Neural cell (in vitro differentiated cells): ENCODE measurements at regions not wholly inside any gene's neighbourhood (a gene's known extent, or its start where the extent isn't known, plus 50 kb on each side); places are given as distances from the start of the nearest gene placed in this dataset.

Experiments used
- H2AFZ ChIP-seq: fragments of 200-600, 300-800 bp; sonication (generic), shearing (Covaris generic); 2 replicates; pipeline ENCODE4 v1.6.0; 2014; ENCODE audit warnings: low read depth, mild to moderate bottlenecking, antibody characterized with exemption, low read length, moderate library complexity
- H3F3A ChIP-seq: fragments of 200-600 bp; shearing (Covaris generic); 2 replicates; pipeline ENCODE4 v1.6.1; 2016; ENCODE audit warnings: mild to moderate bottlenecking, moderate library complexity, mixed read lengths, antibody characterized with exemption, low read length; ENCODE audit not compliant: insufficient read depth, poor library complexity, severe bottlenecking
- H3K27ac ChIP-seq: fragments of 200-600, 300-800 bp; sonication (generic), shearing (Covaris generic); 2 replicates; pipeline ENCODE4 v1.5.1; 2014; ENCODE audit warnings: mild to moderate bottlenecking, low read length, moderate library complexity
- H3K27me3 ChIP-seq: fragments of 300-800, 200-600 bp; sonication (generic), shearing (Covaris generic); 2 replicates; pipeline ENCODE4 v1.6.0; 2014; ENCODE audit warnings: mild to moderate bottlenecking, low read depth, low read length, moderate library complexity; ENCODE audit not compliant: insufficient read depth
- H3K36me3 ChIP-seq: fragments of 300-800, 200-600 bp; sonication (generic), shearing (Covaris generic); 2 replicates; pipeline ENCODE4 v1.5.1; 2014; ENCODE audit warnings: mild to moderate bottlenecking, antibody characterized with exemption, low read length, moderate library complexity; ENCODE audit not compliant: insufficient read depth
- H3K4me2 ChIP-seq: fragments of 300-800, 200-600 bp; sonication (generic), shearing (Covaris generic); 2 replicates; pipeline ENCODE4 v1.6.0; 2014; ENCODE audit warnings: mild to moderate bottlenecking, low read length
- H3K4me3 ChIP-seq: fragments of 300-800, 200-600 bp; sonication (generic), shearing (Covaris generic); 2 replicates; pipeline ENCODE4 v1.5.1; 2014; ENCODE audit warnings: mild to moderate bottlenecking, low read length, moderate library complexity
- H3K79me2 ChIP-seq: fragments of 200-600 bp; shearing (Covaris generic); replicated peaks from 2 replicates; pipeline ENCODE4 v1.6.0; 2014; ENCODE audit warnings: mild to moderate bottlenecking, low read length, moderate library complexity; ENCODE audit not compliant: insufficient read depth
- H3K9ac ChIP-seq: fragments of 300-800, 200-600 bp; sonication (generic), shearing (Covaris generic); 2 replicates; pipeline ENCODE4 v1.6.1; 2016; ENCODE audit warnings: mild to moderate bottlenecking, low read length, mixed read lengths
- H3K9me2 ChIP-seq: fragments of 200-600 bp; shearing (Covaris generic); 2 replicates; pipeline ENCODE4 v1.6.1; 2016; ENCODE audit warnings: mild to moderate bottlenecking, low read length, mixed read lengths; ENCODE audit not compliant: insufficient read depth
- H3K9me3 ChIP-seq: fragments of 200-600, 300-800 bp; sonication (generic), shearing (Covaris generic); 2 replicates; pipeline ENCODE4 v1.6.1; 2016; ENCODE audit warnings: mild to moderate bottlenecking, mixed run types, low read length, moderate library complexity, mixed read lengths
- H4K20me1 ChIP-seq: fragments of 200-600 bp; shearing (Covaris generic); 2 replicates; pipeline ENCODE4 v1.6.1; 2016; ENCODE audit warnings: mild to moderate bottlenecking, mixed run types; ENCODE audit not compliant: insufficient read depth
- EP300 ChIP-seq: fragments of 450-650 bp; conservative IDR thresholded peaks from 2 replicates; pipeline ENCODE4 v1.6.1; 2014; ENCODE audit warnings: antibody characterized with exemption, mild to moderate bottlenecking, moderate library complexity; ENCODE audit not compliant: poor library complexity, severe bottlenecking
- EZH2 ChIP-seq: fragments of 200-600, 300-800 bp; shearing (Covaris generic), sonication (generic); IDR thresholded peaks from 2 replicates; pipeline ENCODE4 v1.6.1; 2014; ENCODE audit warnings: antibody characterized with exemption, low read length, borderline replicate concordance, mild to moderate bottlenecking; ENCODE audit not compliant: insufficient read depth, poor library complexity, severe bottlenecking
- MXI1 ChIP-seq: fragments of 450-650 bp; conservative IDR thresholded peaks from 2 replicates; pipeline ENCODE4 v1.6.1; 2014; ENCODE audit warnings: antibody characterized with exemption, mild to moderate bottlenecking; ENCODE audit not compliant: poor library complexity, severe bottlenecking
- POLR2AphosphoS5 ChIP-seq: IDR thresholded peaks from 2 replicates; pipeline ENCODE4 v1.6.1; 2012
- RAD21 ChIP-seq: fragments of 450-650 bp; conservative IDR thresholded peaks from 2 replicates; pipeline ENCODE4 v1.6.1; 2014; ENCODE audit warnings: antibody characterized with exemption, mild to moderate bottlenecking, moderate library complexity
- SMC3 ChIP-seq: fragments of 450-650 bp; conservative IDR thresholded peaks from 2 replicates; pipeline ENCODE4 v1.6.1; 2014; ENCODE audit warnings: antibody characterized with exemption, mild to moderate bottlenecking, moderate library complexity; ENCODE audit not compliant: poor library complexity
- TAF1 ChIP-seq: IDR thresholded peaks from 2 replicates; pipeline ENCODE4 v1.6.1; 2012; ENCODE audit warnings: low read depth
- TF ChIP-seq, protein P1 (sequence below): fragments of 450-650 bp; IDR thresholded peaks from 2 replicates; pipeline ENCODE4 v1.5.1; 2014; ENCODE audit warnings: antibody characterized with exemption, mild to moderate bottlenecking, moderate library complexity; ENCODE audit not compliant: poor library complexity, severe bottlenecking
- TF ChIP-seq, protein P2 (sequence below): IDR thresholded peaks from 2 replicates; pipeline ENCODE4 v1.6.1; 2012; ENCODE audit warnings: borderline replicate concordance

DNA sequence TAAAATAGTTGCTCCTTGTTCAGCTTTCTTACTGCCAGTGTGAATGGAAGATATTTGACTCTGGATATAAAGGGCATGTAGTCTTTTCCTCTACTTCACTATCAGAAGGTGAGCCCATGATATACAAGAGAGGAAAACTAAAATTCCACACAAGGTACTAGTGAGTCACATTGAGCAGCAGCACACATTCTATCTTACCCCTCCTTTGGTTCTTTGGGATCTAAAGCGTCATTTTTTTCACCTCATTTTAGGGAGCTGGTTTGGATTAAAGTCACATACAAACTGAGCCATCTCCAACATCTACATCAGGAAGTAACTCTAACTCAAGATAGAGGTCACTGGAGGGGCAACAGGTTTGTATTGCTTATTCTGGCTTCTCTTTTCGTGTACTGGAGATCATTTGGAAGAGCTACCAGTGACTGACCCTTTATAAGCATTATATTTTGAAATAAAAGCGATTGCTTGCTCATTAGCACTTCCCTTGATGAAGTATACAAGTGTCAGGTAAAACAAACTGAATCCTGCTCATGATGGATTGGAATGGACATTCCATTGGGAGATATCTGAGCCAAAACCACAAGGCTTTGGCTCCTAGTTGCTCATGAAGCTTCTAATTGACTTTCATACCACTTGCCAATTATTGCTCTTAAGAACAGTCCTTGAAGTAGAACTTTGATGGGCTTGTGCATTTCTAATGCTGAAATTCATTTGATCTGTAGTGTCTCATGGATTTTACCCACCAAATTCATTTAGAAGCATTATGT is 124.1 kb downstream of the SPCS3 start:
- no peaks in the 10 kb centered on the region for H3K9me2 ChIP-seq
- TF ChIP-seq EP300: no peak
- no peaks in the 10 kb centered on the region for H3K27me3 ChIP-seq
- H3K4me3 ChIP-seq: no peak overlapping the region
- H3K36me3 ChIP-seq: no peaks in the 10 kb centered on the region
- no peaks in the 10 kb centered on the region for H3F3A ChIP-seq
- H3K27ac ChIP-seq: no peak overlapping the region
- no peak overlapping the region for H2AFZ ChIP-seq
- no peaks in the 10 kb centered on the region for H3K9me3 ChIP-seq
- no peak overlapping the region for H3K9ac ChIP-seq
- H3K79me2 ChIP-seq: no peaks in the 10 kb centered on the region
- H3K4me2 ChIP-seq: no peak overlapping the region
- no peaks in the 10 kb centered on the region for H4K20me1 ChIP-seq

DNA sequence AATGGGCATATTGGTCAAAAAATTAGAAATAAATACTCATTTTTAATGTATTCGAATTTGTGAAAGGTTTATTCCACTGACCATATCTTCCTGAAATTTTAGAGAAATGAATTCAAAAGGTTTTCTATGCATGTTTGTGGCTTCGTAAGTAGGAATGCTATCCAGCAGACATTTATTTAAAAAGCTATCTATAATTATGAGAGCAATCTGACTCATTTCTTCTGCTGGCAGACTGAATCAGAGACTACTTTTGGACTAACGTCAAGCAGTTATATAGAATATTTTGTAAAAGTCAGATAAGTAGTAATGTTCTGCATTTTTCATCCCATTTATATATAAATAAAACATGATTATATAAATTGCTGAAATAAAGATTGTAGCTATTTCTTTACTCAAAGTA is 125.0 kb downstream of the SPCS3 start:
- Histone ChIP-seq H3K9ac (no peak overlapping the region), H3K4me3 (no peak overlapping the region), H3K79me2 (no peaks in the 10 kb centered on the region), H3K27ac (no peak overlapping the region), H3K9me2 (no peaks in the 10 kb centered on the region), H3K4me2 (no peak overlapping the region), H3K36me3 (no peaks in the 10 kb centered on the region), H3F3A (no peaks in the 10 kb centered on the region), H4K20me1 (no peaks in the 10 kb centered on the region), H3K27me3 (no peaks in the 10 kb centered on the region), H3K9me3 (no peaks in the 10 kb centered on the region), H2AFZ (no peak overlapping the region)
- TF ChIP-seq MXI1 (no peak), POLR2AphosphoS5 (no peak), EP300 (no peak), RAD21 (no peak), TAF1 (no peak), SMC3 (no peak), EZH2 (no peak)
- TF ChIP-seq, protein P1, sequence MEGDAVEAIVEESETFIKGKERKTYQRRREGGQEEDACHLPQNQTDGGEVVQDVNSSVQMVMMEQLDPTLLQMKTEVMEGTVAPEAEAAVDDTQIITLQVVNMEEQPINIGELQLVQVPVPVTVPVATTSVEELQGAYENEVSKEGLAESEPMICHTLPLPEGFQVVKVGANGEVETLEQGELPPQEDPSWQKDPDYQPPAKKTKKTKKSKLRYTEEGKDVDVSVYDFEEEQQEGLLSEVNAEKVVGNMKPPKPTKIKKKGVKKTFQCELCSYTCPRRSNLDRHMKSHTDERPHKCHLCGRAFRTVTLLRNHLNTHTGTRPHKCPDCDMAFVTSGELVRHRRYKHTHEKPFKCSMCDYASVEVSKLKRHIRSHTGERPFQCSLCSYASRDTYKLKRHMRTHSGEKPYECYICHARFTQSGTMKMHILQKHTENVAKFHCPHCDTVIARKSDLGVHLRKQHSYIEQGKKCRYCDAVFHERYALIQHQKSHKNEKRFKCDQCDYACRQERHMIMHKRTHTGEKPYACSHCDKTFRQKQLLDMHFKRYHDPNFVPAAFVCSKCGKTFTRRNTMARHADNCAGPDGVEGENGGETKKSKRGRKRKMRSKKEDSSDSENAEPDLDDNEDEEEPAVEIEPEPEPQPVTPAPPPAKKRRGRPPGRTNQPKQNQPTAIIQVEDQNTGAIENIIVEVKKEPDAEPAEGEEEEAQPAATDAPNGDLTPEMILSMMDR: no peak
- TF ChIP-seq, protein P2, sequence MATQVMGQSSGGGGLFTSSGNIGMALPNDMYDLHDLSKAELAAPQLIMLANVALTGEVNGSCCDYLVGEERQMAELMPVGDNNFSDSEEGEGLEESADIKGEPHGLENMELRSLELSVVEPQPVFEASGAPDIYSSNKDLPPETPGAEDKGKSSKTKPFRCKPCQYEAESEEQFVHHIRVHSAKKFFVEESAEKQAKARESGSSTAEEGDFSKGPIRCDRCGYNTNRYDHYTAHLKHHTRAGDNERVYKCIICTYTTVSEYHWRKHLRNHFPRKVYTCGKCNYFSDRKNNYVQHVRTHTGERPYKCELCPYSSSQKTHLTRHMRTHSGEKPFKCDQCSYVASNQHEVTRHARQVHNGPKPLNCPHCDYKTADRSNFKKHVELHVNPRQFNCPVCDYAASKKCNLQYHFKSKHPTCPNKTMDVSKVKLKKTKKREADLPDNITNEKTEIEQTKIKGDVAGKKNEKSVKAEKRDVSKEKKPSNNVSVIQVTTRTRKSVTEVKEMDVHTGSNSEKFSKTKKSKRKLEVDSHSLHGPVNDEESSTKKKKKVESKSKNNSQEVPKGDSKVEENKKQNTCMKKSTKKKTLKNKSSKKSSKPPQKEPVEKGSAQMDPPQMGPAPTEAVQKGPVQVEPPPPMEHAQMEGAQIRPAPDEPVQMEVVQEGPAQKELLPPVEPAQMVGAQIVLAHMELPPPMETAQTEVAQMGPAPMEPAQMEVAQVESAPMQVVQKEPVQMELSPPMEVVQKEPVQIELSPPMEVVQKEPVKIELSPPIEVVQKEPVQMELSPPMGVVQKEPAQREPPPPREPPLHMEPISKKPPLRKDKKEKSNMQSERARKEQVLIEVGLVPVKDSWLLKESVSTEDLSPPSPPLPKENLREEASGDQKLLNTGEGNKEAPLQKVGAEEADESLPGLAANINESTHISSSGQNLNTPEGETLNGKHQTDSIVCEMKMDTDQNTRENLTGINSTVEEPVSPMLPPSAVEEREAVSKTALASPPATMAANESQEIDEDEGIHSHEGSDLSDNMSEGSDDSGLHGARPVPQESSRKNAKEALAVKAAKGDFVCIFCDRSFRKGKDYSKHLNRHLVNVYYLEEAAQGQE: no peak

DNA sequence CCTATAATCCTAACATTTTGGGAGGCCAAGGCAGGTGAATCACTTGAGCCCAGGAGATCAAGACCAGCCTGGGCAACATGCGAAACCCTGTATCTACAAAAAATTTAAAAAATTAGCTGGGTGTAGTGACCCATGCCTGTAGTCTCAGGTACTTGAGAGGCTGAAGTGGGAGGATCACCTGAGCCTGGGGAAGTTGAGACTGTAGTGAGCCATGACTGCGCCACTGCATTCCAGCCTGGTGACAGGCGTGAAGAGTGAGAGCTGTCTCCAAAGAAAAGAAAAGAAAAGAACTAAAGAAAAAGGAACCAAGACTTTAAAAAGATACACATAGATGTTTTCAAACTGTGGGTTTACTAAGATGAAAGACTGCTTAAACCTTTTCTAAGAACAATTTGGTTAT is 129.0 kb downstream of the SPCS3 start:
- Histone ChIP-seq H3K9ac (no peak overlapping the region), H3K79me2 (no peaks in the 10 kb centered on the region), H4K20me1 (no peaks in the 10 kb centered on the region), H3F3A (no peaks in the 10 kb centered on the region), H2AFZ (no peak overlapping the region), H3K4me2 (no peak overlapping the region), H3K27ac (no peak overlapping the region), H3K36me3 (no peaks in the 10 kb centered on the region), H3K9me3 (no peaks in the 10 kb centered on the region), H3K9me2 (no peaks in the 10 kb centered on the region), H3K4me3 (no peak overlapping the region), H3K27me3 (no peaks in the 10 kb centered on the region)
- TF ChIP-seq EZH2: no peak
- TF ChIP-seq, protein P1: no peak
- TF ChIP-seq RAD21: no peak
- TF ChIP-seq MXI1: no peak
- TF ChIP-seq EP300: no peak
- no peak for TF ChIP-seq TAF1
- TF ChIP-seq, protein P2: no peak
- TF ChIP-seq SMC3: no peak
- TF ChIP-seq POLR2AphosphoS5: no peak
